ENCODE measurements at regions not wholly inside any gene's neighbourhood (a gene's known extent, or its start where the extent isn't known, plus 50 kb on each side); places are given as distances from the start of the nearest gene placed in this dataset.

DNA sequence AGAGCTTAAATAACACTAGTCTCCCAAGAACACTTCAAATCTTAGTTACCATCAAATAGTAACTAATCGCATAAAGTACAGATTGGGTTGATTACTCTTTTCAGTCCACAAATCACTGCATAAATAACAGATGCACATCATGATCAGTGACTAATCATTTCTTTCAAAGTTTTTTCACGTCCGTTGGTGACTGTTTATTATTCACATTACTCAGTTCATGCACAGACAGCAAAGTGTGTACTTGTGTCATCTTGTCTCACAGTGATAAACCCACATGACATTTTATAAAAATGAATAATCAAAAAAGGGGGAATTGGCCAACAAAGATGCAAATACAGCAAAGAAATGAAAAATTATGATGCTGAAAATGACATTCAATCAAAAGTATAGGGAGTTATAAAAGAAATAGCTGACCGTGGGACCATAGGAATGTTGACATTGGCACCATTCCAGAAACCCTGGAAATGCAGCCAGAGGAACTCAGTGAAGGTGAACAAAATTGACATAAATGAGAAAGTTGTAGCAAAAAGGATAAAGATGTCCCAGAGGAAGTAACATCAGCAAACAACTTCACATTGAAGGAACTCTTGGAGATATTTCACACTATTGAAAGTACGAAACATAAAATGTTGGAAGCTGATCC is 161.5 kb downstream of the SOX3 start:
- TF ChIP-seq POLR2AphosphoS5 (IDR thresholded peaks at IDR 0.05) (no peak), CTCF (IDR thresholded peaks at IDR 0.05) (no peak), POLR2A (IDR thresholded peaks at IDR 0.05) (no peak), EP300 (IDR thresholded peaks at IDR 0.05; ENCODE audit: low read depth) (no peak)

Measured in transverse colon (tissue), 4 donors.